Endothelial cell of umbilical vein (primary cell): ENCODE measurements at regions not wholly inside any gene's neighbourhood (a gene's known extent, or its start where the extent isn't known, plus 50 kb on each side); places are given as distances from the start of the nearest gene placed in this dataset.

ENCODE experiments used
- BruUV-seq: library from RNA; stranded (reverse); fragments of 400-500 nt; replicated peaks from 2 replicates; lab custom pipeline; 2021; lab: Mats Ljungman, UMichigan
- CTCF ChIA-PET: fragments of 300-600, 350-600 bp; sonication (Branson Sonifier 250); formaldehyde crosslinking; loops from one replicate; lab custom pipeline; 2021; ENCODE audit warnings: antibody characterized with exemption, inconsistent platforms; lab: Charles Lee
- POLR2A ChIA-PET: fragments of 300-600, 350-600 bp; sonication (Branson Sonifier 250); formaldehyde crosslinking; loops from one replicate; lab custom pipeline; 2021; ENCODE audit warnings: antibody characterized with exemption, inconsistent platforms; lab: Charles Lee
- DNase-seq: peaks from one replicate; pipeline ENCODE4 v3.0.0-alpha.2; 2011; ENCODE audit warnings: low read depth, low spot score
- FAIRE-seq: peaks from 2 replicates; lab custom pipeline; 2011; peaks lifted over from hg19 to GRCh38; lab: Jason Lieb, UNC
- H2AFZ ChIP-seq: 2 replicates; pipeline ENCODE4 v1.6.0; 2012; ENCODE audit warnings: low read depth, low read length, control low read depth, inconsistent platforms
- H3K27ac ChIP-seq: 2 replicates; pipeline ENCODE4 v1.5.1; 2011; ENCODE audit warnings: low read depth, mild to moderate bottlenecking, control low read depth, low read length, moderate library complexity; ENCODE audit not compliant: insufficient read depth
- H3K27me3 ChIP-seq, 2 experiments: 2 replicates each; pipeline versions ENCODE4 v1.6.0 to v1.6.1; 2011; ENCODE audit warnings: low read length in 2 of 2, mixed read lengths in 1 of 2; ENCODE audit not compliant: control insufficient read depth in 2 of 2, insufficient read depth in 2 of 2
- H3K36me3 ChIP-seq, 2 experiments: 2 replicates in 1 of 2; 3 replicates in 1 of 2; pipeline ENCODE4 v1.5.1; 2011; ENCODE audit warnings: low read length in 2 of 2, mild to moderate bottlenecking in 1 of 2, moderate library complexity in 1 of 2; ENCODE audit not compliant: control insufficient read depth in 2 of 2, insufficient read depth in 2 of 2; ENCODE audit errors: extremely low read depth in 1 of 2
- H3K4me1 ChIP-seq: 3 replicates; pipeline ENCODE4 v1.5.1; 2011; ENCODE audit warnings: mild to moderate bottlenecking, low read length; ENCODE audit not compliant: control insufficient read depth, insufficient read depth; ENCODE audit errors: extremely low read depth
- H3K4me2 ChIP-seq: 2 replicates; pipeline ENCODE4 v1.6.1; 2011; ENCODE audit warnings: low read length, control low read depth, mixed read lengths; ENCODE audit not compliant: insufficient read depth
- H3K4me3 ChIP-seq, 3 experiments: fragments of 200-600 bp in 1 of 3; sonication (generic), shearing (Covaris generic) in 1 of 3; replicated peaks in 1 of 3; 2 replicates each; pipeline ENCODE4 v1.5.1; 2011 to 2016; ENCODE audit warnings: control low read depth in 3 of 3, low read length in 3 of 3, mild to moderate bottlenecking in 2 of 3, inconsistent platforms in 1 of 3, low read depth in 1 of 3, moderate library complexity in 1 of 3; ENCODE audit not compliant: insufficient read depth in 1 of 3
- H3K79me2 ChIP-seq: 2 replicates; pipeline ENCODE4 v1.6.0; 2012; ENCODE audit warnings: low read length, inconsistent platforms; ENCODE audit not compliant: control insufficient read depth, insufficient read depth
- H3K9ac ChIP-seq: replicated peaks from 2 replicates; pipeline ENCODE3; 2011; ENCODE audit warnings: low read length, control low read depth; ENCODE audit not compliant: insufficient read depth; ENCODE audit errors: extremely low read depth
- H3K9me1 ChIP-seq: replicated peaks from 3 replicates; pipeline ENCODE4 v1.6.0; 2011; ENCODE audit warnings: mild to moderate bottlenecking, low read length; ENCODE audit not compliant: control insufficient read depth, insufficient read depth; ENCODE audit errors: extremely low read depth
- H3K9me3 ChIP-seq: replicated peaks from 2 replicates; pipeline ENCODE4 v1.5.1; 2012; ENCODE audit warnings: low read length, inconsistent platforms; ENCODE audit not compliant: control insufficient read depth, insufficient read depth
- H4K20me1 ChIP-seq: replicated peaks from 2 replicates; pipeline ENCODE3; 2011; ENCODE audit warnings: mild to moderate bottlenecking, low read length; ENCODE audit not compliant: control insufficient read depth, insufficient read depth; ENCODE audit errors: extremely low read depth
- EZH2 ChIP-seq: IDR thresholded peaks from 2 replicates; pipeline ENCODE4 v1.6.1; 2012; ENCODE audit warnings: borderline replicate concordance, low read depth, mild to moderate bottlenecking, moderate library complexity, low read length, inconsistent platforms; ENCODE audit not compliant: severe bottlenecking
- FOS ChIP-seq: IDR thresholded peaks from 2 replicates; pipeline ENCODE4 v1.6.1; 2011; ENCODE audit warnings: mild to moderate bottlenecking, low read length, moderate library complexity, borderline replicate concordance; ENCODE audit not compliant: insufficient read depth
- GATA2 ChIP-seq: IDR thresholded peaks from 2 replicates; pipeline ENCODE4 v1.7.0; 2011; ENCODE audit warnings: low read depth, mild to moderate bottlenecking, moderate library complexity, mixed read lengths, low read length; ENCODE audit not compliant: insufficient read length, insufficient read depth
- MYC ChIP-seq: IDR thresholded peaks from one replicate; pipeline ENCODE4 v1.6.1; 2011; ENCODE audit warnings: mild to moderate bottlenecking, low read depth, low read length
- POLR2A ChIP-seq: IDR thresholded peaks from 2 replicates; pipeline ENCODE4 v1.6.1; 2012; ENCODE audit warnings: low read depth, mild to moderate bottlenecking, control low read depth, low read length
- POLR2AphosphoS5 ChIP-seq: IDR thresholded peaks from 2 replicates; pipeline ENCODE4 v1.6.1; 2012; ENCODE audit warnings: low read depth, mild to moderate bottlenecking, control low read depth, low read length, moderate library complexity; ENCODE audit not compliant: insufficient read depth
- dilution Hi-C: fragments of 300-500 bp; cut with MboI; formaldehyde crosslinking; loops from one replicate; pipeline ENCODE4 v1.15.0; 2019; ENCODE audit warnings: low sequenced_read_pairs; ENCODE audit not compliant: extremely low pct_ligation_motif_present
- intact Hi-C: fragments of 100-400 bp; cut with micrococcal nuclease; formaldehyde crosslinking; loops from one replicate; pipeline ENCODE4 v1.10.0; 2022
- TF ChIP-seq, protein P1 (sequence below): IDR thresholded peaks from 2 replicates; pipeline ENCODE4 v1.6.1; 2011; ENCODE audit not compliant: insufficient read depth, insufficient read length
- TF ChIP-seq, protein P2 (sequence below), 2 donors: IDR thresholded peaks; 1 replicate in 1 of 2; 2 replicates in 1 of 2; pipeline ENCODE4 v1.5.1; 2011; ENCODE audit warnings: low read length in 2 of 2, mild to moderate bottlenecking in 2 of 2, moderate library complexity in 2 of 2, control low read depth in 1 of 2, inconsistent platforms in 1 of 2, low read depth in 1 of 2; ENCODE audit not compliant: insufficient read depth in 1 of 2; ENCODE audit errors: extremely low read depth in 1 of 2

DNA sequence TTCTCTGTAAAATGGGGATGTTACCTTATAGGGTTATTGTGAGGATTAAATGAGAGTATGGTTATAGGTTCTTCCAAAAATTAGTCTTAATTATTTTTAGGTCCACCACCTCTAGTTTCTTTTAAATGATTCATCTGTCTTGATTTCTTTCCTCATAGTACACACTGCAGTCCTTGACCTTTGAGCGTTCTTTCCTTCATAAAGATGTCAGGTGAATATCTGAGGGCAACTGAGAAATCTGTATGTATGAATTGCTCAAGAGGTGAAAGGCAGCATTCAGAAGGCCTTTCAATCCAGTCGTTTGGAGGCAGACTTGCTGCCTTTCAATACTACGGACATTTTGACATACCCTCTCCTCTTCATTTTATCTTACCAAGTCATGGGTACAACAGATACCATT, 380.7 kb downstream of the INSC start:
- Histone ChIP-seq H3K9me1 (no peaks in the 10 kb centered on the region), H3K9ac (no peak overlapping the region), H4K20me1 (no peaks in the 10 kb centered on the region), H3K9me3 (peaks cover 3% of the 10 kb centered on the region), H3K4me1 (no peaks in the 10 kb centered on the region), H3K36me3 (no peaks in the 10 kb centered on the region), H3K27ac (no peak overlapping the region), H3K27me3 (no peaks in the 10 kb centered on the region), H3K4me2 (no peak overlapping the region), H3K79me2 (no peaks in the 10 kb centered on the region), H2AFZ (no peak overlapping the region), H3K4me3 (no peak overlapping the region)
- intact Hi-C loops: no loop called here
- no peak for DNase-seq
- POLR2A ChIA-PET: no interaction called here
- TF ChIP-seq POLR2A (no peak), GATA2 (no peak), FOS (no peak), EZH2 (no peak), POLR2AphosphoS5 (no peak), MYC (no peak)
- TF ChIP-seq, protein P1, sequence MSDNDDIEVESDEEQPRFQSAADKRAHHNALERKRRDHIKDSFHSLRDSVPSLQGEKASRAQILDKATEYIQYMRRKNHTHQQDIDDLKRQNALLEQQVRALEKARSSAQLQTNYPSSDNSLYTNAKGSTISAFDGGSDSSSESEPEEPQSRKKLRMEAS: no peak
- TF ChIP-seq, protein P2, sequence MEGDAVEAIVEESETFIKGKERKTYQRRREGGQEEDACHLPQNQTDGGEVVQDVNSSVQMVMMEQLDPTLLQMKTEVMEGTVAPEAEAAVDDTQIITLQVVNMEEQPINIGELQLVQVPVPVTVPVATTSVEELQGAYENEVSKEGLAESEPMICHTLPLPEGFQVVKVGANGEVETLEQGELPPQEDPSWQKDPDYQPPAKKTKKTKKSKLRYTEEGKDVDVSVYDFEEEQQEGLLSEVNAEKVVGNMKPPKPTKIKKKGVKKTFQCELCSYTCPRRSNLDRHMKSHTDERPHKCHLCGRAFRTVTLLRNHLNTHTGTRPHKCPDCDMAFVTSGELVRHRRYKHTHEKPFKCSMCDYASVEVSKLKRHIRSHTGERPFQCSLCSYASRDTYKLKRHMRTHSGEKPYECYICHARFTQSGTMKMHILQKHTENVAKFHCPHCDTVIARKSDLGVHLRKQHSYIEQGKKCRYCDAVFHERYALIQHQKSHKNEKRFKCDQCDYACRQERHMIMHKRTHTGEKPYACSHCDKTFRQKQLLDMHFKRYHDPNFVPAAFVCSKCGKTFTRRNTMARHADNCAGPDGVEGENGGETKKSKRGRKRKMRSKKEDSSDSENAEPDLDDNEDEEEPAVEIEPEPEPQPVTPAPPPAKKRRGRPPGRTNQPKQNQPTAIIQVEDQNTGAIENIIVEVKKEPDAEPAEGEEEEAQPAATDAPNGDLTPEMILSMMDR (IDR thresholded peaks at IDR 0.05; ENCODE audit: extremely low read depth in 1 of 2, insufficient read depth in 1 of 2, low read depth in 1 of 2, low read length in 2 of 2): no peak
- dilution Hi-C loops: no loop called here
- BruUV-seq: no TSS peak
- FAIRE-seq: no peak
- CTCF ChIA-PET: no interaction called here
